Osteocyte (in vitro differentiated cells): ENCODE measurements at regions not wholly inside any gene's neighbourhood (a gene's known extent, or its start where the extent isn't known, plus 50 kb on each side); places are given as distances from the start of the nearest gene placed in this dataset.

Experiments used
- DNase-seq: peaks from one replicate; pipeline ENCODE4 v3.0.0; 2021; ENCODE audit warnings: mixed read lengths; ENCODE audit not compliant: unreplicated experiment; ENCODE audit errors: extremely low spot score
- H3K27ac Mint-ChIP-seq: one replicate; pipeline ENCODE4 v1.8.0; 2021; ENCODE audit warnings: mild to moderate bottlenecking, mixed read lengths; ENCODE audit not compliant: unreplicated experiment
- H3K27me3 Mint-ChIP-seq: one replicate; pipeline ENCODE4 v1.8.0; 2021; ENCODE audit warnings: mixed read lengths; ENCODE audit not compliant: unreplicated experiment
- H3K36me3 Mint-ChIP-seq: one replicate; pipeline ENCODE4 v1.8.0; 2021; ENCODE audit warnings: mixed read lengths; ENCODE audit not compliant: unreplicated experiment
- H3K4me1 Mint-ChIP-seq: one replicate; pipeline ENCODE4 v1.8.0; 2021; ENCODE audit warnings: mixed read lengths; ENCODE audit not compliant: unreplicated experiment
- H3K4me3 Mint-ChIP-seq: one replicate; pipeline ENCODE4 v1.8.0; 2021; ENCODE audit warnings: mild to moderate bottlenecking, moderate library complexity, mixed read lengths; ENCODE audit not compliant: unreplicated experiment
- H3K9me3 Mint-ChIP-seq: one replicate; pipeline ENCODE4 v1.8.0; 2021; ENCODE audit warnings: mixed read lengths; ENCODE audit not compliant: unreplicated experiment
- TF ChIP-seq, protein P1 (sequence below): fragments of 200-600 bp; sonication (generic); IDR thresholded peaks from 2 replicates; pipeline ENCODE4 v1.5.0; 2021; ENCODE audit warnings: antibody characterized with exemption, mild to moderate bottlenecking, moderate library complexity

DNA sequence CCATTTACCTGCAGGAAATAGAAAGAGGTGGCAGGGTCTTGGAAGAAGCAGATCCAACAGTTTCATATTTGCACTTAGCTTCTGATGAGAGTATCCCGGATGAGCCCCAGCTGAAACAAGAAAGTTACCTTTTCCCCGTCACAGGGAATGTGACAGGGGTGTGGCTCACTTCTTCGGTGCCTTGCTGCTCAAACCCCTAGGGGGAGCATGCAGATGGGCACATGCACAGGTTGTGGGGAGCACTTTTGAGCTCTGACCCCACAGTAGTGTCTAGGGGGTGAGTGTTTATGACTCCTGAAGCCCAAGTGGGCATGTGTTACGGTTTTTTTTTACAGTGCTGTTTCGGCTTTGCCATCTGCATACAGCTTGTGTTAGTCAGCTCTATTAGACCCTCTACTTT is 1221.0 kb downstream of the JRKL start:
- H3K9me3 Mint-ChIP-seq = no peaks in the 10 kb centered on the region
- H3K27me3 Mint-ChIP-seq = peaks cover 3% of the 10 kb centered on the region
- no peak for DNase-seq
- no peaks in the 10 kb centered on the region for H3K36me3 Mint-ChIP-seq
- no peak overlapping the region for H3K4me3 Mint-ChIP-seq
- TF ChIP-seq, protein P1, sequence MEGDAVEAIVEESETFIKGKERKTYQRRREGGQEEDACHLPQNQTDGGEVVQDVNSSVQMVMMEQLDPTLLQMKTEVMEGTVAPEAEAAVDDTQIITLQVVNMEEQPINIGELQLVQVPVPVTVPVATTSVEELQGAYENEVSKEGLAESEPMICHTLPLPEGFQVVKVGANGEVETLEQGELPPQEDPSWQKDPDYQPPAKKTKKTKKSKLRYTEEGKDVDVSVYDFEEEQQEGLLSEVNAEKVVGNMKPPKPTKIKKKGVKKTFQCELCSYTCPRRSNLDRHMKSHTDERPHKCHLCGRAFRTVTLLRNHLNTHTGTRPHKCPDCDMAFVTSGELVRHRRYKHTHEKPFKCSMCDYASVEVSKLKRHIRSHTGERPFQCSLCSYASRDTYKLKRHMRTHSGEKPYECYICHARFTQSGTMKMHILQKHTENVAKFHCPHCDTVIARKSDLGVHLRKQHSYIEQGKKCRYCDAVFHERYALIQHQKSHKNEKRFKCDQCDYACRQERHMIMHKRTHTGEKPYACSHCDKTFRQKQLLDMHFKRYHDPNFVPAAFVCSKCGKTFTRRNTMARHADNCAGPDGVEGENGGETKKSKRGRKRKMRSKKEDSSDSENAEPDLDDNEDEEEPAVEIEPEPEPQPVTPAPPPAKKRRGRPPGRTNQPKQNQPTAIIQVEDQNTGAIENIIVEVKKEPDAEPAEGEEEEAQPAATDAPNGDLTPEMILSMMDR = no peak
- peaks cover 16% of the 10 kb centered on the region for H3K4me1 Mint-ChIP-seq
- no peak overlapping the region for H3K27ac Mint-ChIP-seq

DNA sequence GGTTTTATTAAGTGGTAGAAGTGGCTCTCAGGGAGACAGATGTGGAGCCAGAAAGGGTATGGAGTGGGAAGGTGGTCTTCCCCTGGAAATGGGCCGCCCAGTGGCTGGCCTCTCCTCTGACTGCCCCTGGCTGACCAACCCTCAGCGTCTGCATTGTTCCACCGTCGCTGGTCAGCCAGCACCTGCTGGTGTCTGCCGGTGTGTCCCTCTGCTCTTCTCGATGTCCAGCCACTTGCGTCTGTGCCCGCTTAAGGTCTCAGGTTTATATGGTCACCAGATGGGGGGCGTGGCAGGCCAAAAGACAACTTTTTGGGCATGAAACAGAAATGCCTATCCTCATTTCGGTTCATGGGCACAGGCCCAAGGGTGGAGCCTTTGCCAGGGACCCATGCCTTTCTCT is 1221.5 kb downstream of the JRKL start:
- DNase-seq = no peak
- H3K9me3 Mint-ChIP-seq = no peaks in the 10 kb centered on the region
- H3K36me3 Mint-ChIP-seq = no peaks in the 10 kb centered on the region
- no peaks in the 10 kb centered on the region for H3K27me3 Mint-ChIP-seq
- no peak overlapping the region for H3K4me3 Mint-ChIP-seq
- TF ChIP-seq, protein P1 = no peak
- peaks cover 16% of the 10 kb centered on the region for H3K4me1 Mint-ChIP-seq
- no peak overlapping the region for H3K27ac Mint-ChIP-seq

DNA sequence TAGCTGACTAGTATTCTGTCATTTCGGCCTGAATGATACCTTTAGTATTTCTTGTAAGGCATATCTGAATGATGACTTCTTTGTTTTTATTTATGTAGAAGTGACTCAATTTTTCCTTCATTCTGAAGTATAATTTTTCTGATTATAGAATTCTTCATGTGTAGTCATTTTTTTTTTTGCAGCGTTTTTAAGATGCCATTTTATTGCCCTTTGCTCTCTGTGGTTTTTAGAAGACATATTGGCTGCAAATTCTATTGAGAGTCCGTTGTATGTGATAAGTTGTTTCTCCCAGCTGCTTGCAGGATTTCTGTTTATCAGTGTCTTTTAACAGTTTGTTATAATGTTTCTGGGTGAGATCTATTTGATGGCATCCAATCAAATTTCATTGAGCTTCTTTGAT is 1224.8 kb downstream of the JRKL start:
- DNase-seq = no peak
- Mint-ChIP-seq H3K36me3 (no peaks in the 10 kb centered on the region), H3K4me1 (peaks cover 16% of the 10 kb centered on the region), H3K4me3 (no peak overlapping the region), H3K9me3 (peaks cover 7% of the 10 kb centered on the region), H3K27ac (peak overlapping the region; percentile 84), H3K27me3 (no peaks in the 10 kb centered on the region)
- TF ChIP-seq, protein P1 = no peak

DNA sequence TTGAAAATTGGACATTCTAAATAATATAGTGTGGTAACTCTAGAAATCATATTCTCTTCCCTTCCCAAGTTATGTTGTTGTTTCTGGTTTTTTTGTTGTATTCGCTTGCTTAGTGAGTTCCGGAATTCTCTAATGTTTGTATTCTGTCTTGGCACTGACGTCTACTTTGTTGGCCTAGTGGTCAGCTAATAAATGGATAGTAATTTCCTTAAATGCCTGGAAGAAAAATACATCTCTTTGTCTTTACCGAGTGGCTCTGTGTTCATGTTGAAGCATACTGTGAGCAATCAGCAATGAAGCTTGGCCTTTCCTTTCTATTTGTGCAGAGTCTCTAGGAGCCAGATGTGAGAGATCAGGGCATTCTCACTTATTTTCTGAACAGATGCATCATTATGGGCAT is 1225.7 kb downstream of the JRKL start:
- H3K27me3 Mint-ChIP-seq = no peaks in the 10 kb centered on the region
- H3K27ac Mint-ChIP-seq = peak overlapping the region; percentile 84
- peaks cover 16% of the 10 kb centered on the region for H3K4me1 Mint-ChIP-seq
- H3K4me3 Mint-ChIP-seq = no peak overlapping the region
- peaks cover 7% of the 10 kb centered on the region for H3K9me3 Mint-ChIP-seq
- no peaks in the 10 kb centered on the region for H3K36me3 Mint-ChIP-seq
- TF ChIP-seq, protein P1 = no peak
- no peak for DNase-seq

DNA sequence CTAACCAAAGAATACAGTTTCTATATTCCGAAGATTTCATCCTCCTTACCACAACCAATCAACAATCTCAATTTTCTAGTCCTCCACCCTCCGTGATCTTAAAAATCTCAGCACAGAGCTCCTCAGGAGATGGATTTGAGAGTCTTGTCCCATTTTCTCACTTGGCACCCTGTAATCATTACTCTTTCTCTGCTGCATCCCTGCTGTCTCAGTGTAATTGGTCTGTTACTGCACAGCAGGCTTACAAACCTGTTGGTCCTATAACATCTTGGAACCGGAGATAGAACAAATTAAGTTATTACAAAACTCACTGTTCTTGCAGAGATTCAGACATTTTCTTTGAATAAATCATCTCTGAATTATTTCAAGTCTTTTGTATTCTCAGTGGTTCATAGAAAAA is 1227.2 kb downstream of the JRKL start:
- Mint-ChIP-seq H3K4me1 (peaks cover 16% of the 10 kb centered on the region), H3K27ac (no peak overlapping the region), H3K4me3 (no peak overlapping the region), H3K36me3 (no peaks in the 10 kb centered on the region), H3K9me3 (peaks cover 7% of the 10 kb centered on the region), H3K27me3 (no peaks in the 10 kb centered on the region)
- TF ChIP-seq, protein P1 = no peak
- no peak for DNase-seq
